DND-41 (cell line): ENCODE measurements at regions not wholly inside any gene's neighbourhood (a gene's known extent, or its start where the extent isn't known, plus 50 kb on each side); places are given as distances from the start of the nearest gene placed in this dataset.
A peak's percentile ranks its signal among the peaks of the same experiment; 100 is the strongest.

Experiments used
- EZH2 ChIP-seq: IDR thresholded peaks from 3 replicates; pipeline ENCODE4 v1.6.1; 2012; ENCODE audit warnings: borderline replicate concordance, low read depth, mild to moderate bottlenecking, moderate library complexity, low read length, inconsistent platforms; ENCODE audit not compliant: severe bottlenecking
- TF ChIP-seq, protein P1 (sequence below): IDR thresholded peaks from 2 replicates; pipeline ENCODE4 v1.5.1; 2012; ENCODE audit warnings: borderline replicate concordance, low read length, moderate library complexity, mild to moderate bottlenecking; ENCODE audit not compliant: poor library complexity, severe bottlenecking; ENCODE audit errors: extremely low read depth

DNA sequence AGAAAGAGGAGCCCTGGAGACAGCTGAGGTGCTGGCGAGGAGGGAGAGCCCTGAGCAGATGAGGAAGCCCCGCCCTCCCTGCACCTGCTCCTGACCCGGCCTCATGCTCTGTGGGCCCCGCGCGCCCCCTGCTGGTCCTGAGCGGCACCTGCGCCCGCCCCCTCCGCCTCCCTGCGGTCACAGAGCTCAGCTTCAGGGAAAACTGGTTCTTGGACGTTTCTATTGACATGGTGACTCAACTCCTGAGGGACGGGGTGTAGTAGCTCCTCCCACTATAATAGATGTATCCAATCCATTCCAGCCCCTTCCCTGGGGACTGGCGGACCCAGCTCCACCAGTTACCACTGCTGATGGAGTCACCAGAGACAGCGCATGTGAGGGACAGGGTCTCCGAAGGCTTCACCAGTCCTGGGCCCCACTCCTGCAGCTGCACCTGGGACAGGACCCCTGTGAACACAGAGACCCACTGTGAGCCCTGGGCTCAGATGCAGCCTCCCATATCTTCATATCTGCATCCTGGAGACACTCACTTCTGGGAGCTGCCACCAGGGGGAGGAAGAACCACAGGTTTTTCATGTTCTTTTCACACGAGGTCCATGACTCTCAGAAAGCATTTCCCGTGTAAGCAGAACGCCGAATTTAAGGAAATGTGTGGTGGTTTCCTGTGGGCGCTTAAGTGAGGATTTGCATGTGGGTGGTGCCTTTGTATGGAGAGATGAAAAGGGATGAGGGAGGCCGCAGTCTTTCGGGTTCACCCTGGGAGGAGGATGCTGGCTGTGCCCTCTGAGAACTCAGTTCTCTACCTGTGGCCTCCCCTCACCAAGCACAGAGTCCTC lies 1346.4 kb downstream of the TMEM121 start:
- TF ChIP-seq, protein P1, sequence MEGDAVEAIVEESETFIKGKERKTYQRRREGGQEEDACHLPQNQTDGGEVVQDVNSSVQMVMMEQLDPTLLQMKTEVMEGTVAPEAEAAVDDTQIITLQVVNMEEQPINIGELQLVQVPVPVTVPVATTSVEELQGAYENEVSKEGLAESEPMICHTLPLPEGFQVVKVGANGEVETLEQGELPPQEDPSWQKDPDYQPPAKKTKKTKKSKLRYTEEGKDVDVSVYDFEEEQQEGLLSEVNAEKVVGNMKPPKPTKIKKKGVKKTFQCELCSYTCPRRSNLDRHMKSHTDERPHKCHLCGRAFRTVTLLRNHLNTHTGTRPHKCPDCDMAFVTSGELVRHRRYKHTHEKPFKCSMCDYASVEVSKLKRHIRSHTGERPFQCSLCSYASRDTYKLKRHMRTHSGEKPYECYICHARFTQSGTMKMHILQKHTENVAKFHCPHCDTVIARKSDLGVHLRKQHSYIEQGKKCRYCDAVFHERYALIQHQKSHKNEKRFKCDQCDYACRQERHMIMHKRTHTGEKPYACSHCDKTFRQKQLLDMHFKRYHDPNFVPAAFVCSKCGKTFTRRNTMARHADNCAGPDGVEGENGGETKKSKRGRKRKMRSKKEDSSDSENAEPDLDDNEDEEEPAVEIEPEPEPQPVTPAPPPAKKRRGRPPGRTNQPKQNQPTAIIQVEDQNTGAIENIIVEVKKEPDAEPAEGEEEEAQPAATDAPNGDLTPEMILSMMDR, result peak; percentile 79
- TF ChIP-seq EZH2, result no peak
